Heart left ventricle (tissue), 13 donors: ENCODE measurements at regions not wholly inside any gene's neighbourhood (a gene's known extent, or its start where the extent isn't known, plus 50 kb on each side); places are given as distances from the start of the nearest gene placed in this dataset.

Experiments used
- POLR2A ChIP-seq, 2 donors: fragments of 450-650 bp; IDR thresholded peaks; one replicate each; pipeline ENCODE4 v1.6.1; 2017; ENCODE audit warnings: antibody characterized with exemption in 2 of 2, mild to moderate bottlenecking in 2 of 2, moderate library complexity in 2 of 2
- TF ChIP-seq, protein P1 (sequence below), 12 donors: fragments of 200-600 bp; sonication (generic) in 4 of 12; IDR thresholded peaks; one replicate each; pipeline versions ENCODE4 v1.5.0 to v1.8.0; 2018 to 2022; ENCODE audit warnings: antibody characterized with exemption in 12 of 12, mild to moderate bottlenecking in 5 of 12
- donor health status: ischemic (EF 13 %, LVEDD 7.1; RV severe dilation, severe dysfunction).
- donor health status: DM: no; HTN: yes; CAD: no.
- donor health status: DM: no; HTN: no; CAD: no.
- donor health status: ischemic (EF 25% LVEDD 6.9; RV normal size, moderate dysfunction).
- donor health status: ischemic (EF 25% LVEDD 5.7; RV mildly dilated, moderate dysfunction).
- donor health status: ischemic (EF 35%, LVEDD 5.7; RV mildly dilated, moderate dysfunction).
- donor health status: nonischemic (EF 11% LVEDD 7.7; RV severe dilation, severe dysfunction).
- donor health status: DM: yes; HTN: yes; CAD: no.
- donor health status: PGD.
- donor health status: ischemic (EF 29% LVEDD 5.4; RV normal size, mild dysfunction).
- donor health status: nonischemic (EF 23%, LVEDD 6.1; RV moderate dilation, normal function).

DNA sequence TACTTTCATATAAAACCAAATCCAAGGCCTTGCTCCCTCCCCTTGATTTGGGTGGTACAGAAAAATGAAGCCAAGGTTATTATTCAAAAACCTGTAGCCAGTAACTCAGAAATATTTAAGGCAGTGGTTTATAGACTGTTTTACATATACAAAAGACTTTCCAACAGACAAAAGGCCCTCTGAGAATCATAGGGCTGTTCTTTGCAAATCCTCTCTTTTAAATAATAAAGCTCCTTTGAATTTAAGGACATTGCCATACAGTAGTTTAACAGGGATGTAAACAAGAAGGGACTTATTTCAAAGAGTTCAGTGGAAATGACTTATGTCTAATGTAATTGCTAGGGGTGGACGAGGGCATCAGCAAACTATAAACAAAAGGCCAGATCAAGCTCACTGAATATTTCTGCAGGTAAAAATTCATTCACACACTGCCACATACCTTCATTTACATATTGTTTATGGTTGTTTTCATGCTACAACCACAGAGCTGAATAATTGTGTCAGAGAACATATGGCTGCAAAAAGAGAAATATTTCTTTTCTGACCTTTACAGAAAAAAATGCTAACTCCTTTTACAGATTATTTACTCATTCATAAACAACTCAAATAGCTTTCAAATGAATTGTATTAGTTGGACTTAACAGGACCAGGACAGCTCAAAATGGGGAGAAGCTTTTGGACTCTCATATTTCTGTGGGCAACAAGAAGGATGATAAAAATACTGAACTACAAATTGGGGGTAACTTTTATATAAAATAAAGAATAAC, 665.6 kb downstream of the SLITRK1 start:
- TF ChIP-seq, protein P1, sequence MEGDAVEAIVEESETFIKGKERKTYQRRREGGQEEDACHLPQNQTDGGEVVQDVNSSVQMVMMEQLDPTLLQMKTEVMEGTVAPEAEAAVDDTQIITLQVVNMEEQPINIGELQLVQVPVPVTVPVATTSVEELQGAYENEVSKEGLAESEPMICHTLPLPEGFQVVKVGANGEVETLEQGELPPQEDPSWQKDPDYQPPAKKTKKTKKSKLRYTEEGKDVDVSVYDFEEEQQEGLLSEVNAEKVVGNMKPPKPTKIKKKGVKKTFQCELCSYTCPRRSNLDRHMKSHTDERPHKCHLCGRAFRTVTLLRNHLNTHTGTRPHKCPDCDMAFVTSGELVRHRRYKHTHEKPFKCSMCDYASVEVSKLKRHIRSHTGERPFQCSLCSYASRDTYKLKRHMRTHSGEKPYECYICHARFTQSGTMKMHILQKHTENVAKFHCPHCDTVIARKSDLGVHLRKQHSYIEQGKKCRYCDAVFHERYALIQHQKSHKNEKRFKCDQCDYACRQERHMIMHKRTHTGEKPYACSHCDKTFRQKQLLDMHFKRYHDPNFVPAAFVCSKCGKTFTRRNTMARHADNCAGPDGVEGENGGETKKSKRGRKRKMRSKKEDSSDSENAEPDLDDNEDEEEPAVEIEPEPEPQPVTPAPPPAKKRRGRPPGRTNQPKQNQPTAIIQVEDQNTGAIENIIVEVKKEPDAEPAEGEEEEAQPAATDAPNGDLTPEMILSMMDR (IDR thresholded peaks at IDR 0.05) = no peak
- TF ChIP-seq POLR2A (IDR thresholded peaks at IDR 0.05) = no peak
